Suprapubic skin (tissue), 3 donors: ENCODE measurements at regions not wholly inside any gene's neighbourhood (a gene's known extent, or its start where the extent isn't known, plus 50 kb on each side); places are given as distances from the start of the nearest gene placed in this dataset.

Experiments used
- CTCF ChIP-seq, 2 donors: fragments of 200-600 bp in 1 of 2; fragments of 450-650 bp in 1 of 2; sonication (generic) in 1 of 2; IDR thresholded peaks; one replicate each; pipeline ENCODE4 v1.5.1; 2016 to 2019; ENCODE audit warnings: antibody characterized with exemption in 2 of 2, mild to moderate bottlenecking in 1 of 2, moderate library complexity in 1 of 2
- POLR2A ChIP-seq, 2 donors: fragments of 450-650 bp; IDR thresholded peaks; one replicate each; pipeline ENCODE4 v1.6.1; 2017; ENCODE audit warnings: antibody characterized with exemption in 2 of 2, mild to moderate bottlenecking in 2 of 2, moderate library complexity in 2 of 2

- TF ChIP-seq CTCF (IDR thresholded peaks at IDR 0.05) (no peak), POLR2A (IDR thresholded peaks at IDR 0.05) (no peak)
Measured at GRCh38 chr7:86958380-86958779, 101.1 kb downstream of the ELAPOR2 start.
